Central memory CD8-positive, alpha-beta T cell (primary cell): ENCODE measurements at regions not wholly inside any gene's neighbourhood (a gene's known extent, or its start where the extent isn't known, plus 50 kb on each side); places are given as distances from the start of the nearest gene placed in this dataset.

Experiments used
- ATAC-seq: fragments of 150-1000 bp; cut with Tn5 transposase; replicated peaks from 2 replicates; pipeline ENCODE4 v1.10.0; 2022; ENCODE audit warnings: mild to moderate bottlenecking, moderate FRiP score, moderate number of reproducible peaks; ENCODE audit not compliant: poor library complexity, severe bottlenecking; ENCODE audit errors: extremely low read depth
- DNase-seq, 2 donors: peaks; one replicate each; pipeline ENCODE4 v3.0.0; 2021; ENCODE audit warnings: low spot score in 2 of 2
- H3K27ac Mint-ChIP-seq: one replicate; pipeline ENCODE4 v1.8.0; 2022; ENCODE audit warnings: low read depth, mild to moderate bottlenecking, moderate library complexity, mixed read lengths
- H3K27me3 Mint-ChIP-seq: one replicate; pipeline ENCODE4 v1.8.0; 2022; ENCODE audit warnings: mixed read lengths
- H3K36me3 Mint-ChIP-seq: one replicate; pipeline ENCODE4 v1.8.0; 2022; ENCODE audit warnings: mild to moderate bottlenecking, moderate library complexity, mixed read lengths; ENCODE audit not compliant: insufficient read depth
- H3K4me1 Mint-ChIP-seq: one replicate; pipeline ENCODE4 v1.8.0; 2022; ENCODE audit warnings: mixed read lengths
- H3K4me3 Mint-ChIP-seq: one replicate; pipeline ENCODE4 v1.8.0; 2022; ENCODE audit warnings: mild to moderate bottlenecking, moderate library complexity, mixed read lengths
- H3K9me3 Mint-ChIP-seq: one replicate; pipeline ENCODE4 v1.8.0; 2022; ENCODE audit warnings: mixed read lengths

DNA sequence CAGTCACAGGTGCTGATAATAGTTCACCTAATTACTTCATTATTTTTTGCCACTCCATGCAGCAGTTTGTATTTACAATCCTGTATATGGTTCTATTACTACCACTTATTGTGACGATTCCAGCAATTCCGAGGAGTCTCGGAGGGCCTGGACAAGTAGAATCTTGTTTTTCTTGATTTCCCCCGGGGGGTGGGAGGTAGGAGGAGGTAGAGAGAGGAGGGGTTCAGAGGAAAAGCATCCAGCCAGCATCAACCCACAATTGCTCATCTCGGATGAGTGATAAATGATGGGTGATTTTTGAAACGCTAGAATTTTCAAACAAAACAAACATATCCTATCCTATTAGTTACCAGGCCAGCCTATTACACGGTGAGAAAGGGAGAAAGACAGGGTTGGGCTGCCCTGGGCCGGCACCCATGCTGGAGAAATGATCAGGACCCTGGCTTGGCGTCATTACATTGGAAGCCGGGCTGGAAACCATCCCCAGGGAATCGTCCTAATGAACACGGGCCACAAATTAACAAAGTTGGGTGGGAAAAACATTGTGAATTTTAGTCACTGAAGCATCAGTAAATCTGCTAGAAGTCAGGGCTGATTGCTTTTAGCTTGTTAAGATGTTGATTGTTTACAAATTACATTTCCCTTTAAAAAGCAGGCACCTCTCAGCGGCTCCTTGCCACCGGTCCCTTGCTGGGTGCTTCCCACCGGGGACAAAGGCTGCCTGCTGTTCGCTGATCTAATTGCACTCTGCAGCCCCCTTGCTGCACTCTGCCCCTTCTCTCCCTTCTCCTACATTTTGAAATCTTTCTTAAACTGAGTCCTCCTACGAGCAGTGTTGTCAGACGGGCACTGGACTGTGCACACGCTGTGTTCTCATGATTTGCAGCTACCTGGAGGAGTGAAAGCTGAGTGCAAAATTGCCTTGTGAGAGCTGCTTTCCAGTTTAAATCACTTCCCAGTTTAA is 95.5 kb downstream of the FAM204A start:
- H3K27me3 Mint-ChIP-seq = peaks cover 80% of the 10 kb centered on the region
- DNase-seq (no peak), ATAC-seq (no peak)
- H3K4me1 Mint-ChIP-seq = no peaks in the 10 kb centered on the region
- H3K36me3 Mint-ChIP-seq = no peaks in the 10 kb centered on the region
- H3K27ac Mint-ChIP-seq = no peak overlapping the region
- no peaks in the 10 kb centered on the region for H3K9me3 Mint-ChIP-seq
- no peak overlapping the region for H3K4me3 Mint-ChIP-seq

DNA sequence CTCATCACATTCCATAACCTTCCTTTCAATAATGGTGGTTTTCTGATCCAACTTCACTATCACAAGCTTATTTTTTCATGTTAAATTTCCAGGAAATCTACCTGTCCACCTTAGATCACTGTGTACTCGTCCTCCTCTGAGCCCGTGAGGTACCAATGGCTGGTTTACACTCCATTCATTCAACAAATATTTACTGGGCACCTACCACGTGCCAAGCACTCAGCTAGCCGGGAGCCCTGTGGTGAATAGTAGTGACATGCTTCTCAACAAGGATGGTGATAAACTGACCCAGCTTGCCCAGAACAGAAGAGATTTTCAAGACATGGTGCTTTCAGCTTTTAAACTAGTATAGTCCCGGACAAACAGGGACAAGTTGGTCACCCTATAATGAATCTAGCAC is 98.2 kb downstream of the FAM204A start:
- no peak for DNase-seq
- Mint-ChIP-seq H3K4me1 (no peaks in the 10 kb centered on the region), H3K9me3 (no peaks in the 10 kb centered on the region), H3K27me3 (peaks cover 68% of the 10 kb centered on the region), H3K27ac (no peak overlapping the region), H3K4me3 (no peak overlapping the region), H3K36me3 (no peaks in the 10 kb centered on the region)
- ATAC-seq = no peak

DNA sequence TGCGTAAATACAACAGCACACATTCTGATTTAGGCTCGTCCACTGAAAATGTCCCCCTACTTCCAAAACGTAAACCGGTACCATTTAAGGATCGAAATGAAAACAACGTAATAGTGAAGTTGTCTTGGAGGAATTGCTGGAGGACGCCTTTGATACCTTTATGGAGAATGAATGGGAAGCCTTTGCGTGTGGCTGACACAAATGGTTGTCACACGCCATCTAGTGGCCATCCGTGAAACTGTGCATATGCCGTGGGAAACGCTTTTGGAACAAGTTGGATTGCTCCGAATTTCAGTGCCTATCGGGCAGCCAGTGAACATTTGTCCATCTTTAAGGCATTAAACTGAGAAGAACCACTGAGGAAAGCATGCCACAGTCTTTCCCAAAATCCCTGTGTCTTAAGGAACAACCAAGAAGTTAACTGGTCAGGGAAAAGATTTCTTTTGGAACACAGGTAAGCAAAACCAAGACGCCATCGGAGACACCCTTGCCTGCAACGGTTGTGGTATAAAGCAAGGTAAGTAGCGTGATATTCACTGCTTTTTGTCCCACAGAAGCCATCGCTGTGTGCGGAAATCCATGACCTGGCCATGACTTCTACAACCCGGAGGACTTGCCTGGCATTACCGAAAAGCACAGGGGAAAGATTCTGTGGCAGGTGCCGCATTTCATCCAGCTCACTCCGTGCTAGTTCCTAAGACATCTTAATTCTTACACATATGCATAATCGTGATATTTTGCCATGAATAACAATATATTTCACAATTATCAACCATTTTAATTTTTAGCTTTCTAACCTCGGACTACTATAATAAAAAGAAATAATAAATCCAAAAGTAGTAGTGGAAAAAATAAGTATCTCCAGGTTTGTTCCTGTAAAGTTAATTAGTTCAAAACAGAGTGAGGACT is 100.6 kb downstream of the FAM204A start:
- Mint-ChIP-seq H3K27ac (no peak overlapping the region), H3K4me3 (no peak overlapping the region), H3K27me3 (peaks cover 44% of the 10 kb centered on the region), H3K36me3 (no peaks in the 10 kb centered on the region), H3K4me1 (no peaks in the 10 kb centered on the region), H3K9me3 (no peaks in the 10 kb centered on the region)
- no peak for ATAC-seq
- peak; percentile 25 to 41 for DNase-seq

DNA sequence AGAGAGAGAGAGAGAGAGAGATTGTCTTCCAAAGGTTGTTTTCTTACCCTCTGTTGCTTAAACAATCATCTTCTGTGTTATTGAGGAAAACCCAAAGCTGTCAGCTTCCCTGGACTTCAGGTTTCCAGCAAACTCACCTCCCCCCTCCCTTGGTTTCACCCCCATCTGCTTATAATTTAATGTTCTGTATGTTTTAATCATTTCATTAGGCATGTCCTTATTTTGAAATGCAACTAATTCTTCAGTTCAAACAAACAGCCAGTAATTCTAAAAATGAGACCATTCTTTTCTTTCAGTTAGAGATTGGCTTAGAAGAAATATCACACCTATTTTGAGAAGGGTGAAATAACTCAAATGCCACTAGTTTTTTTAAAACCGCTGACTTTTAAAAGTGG is 102.9 kb downstream of the FAM204A start:
- H3K4me1 Mint-ChIP-seq = no peaks in the 10 kb centered on the region
- DNase-seq = no peak

DNA sequence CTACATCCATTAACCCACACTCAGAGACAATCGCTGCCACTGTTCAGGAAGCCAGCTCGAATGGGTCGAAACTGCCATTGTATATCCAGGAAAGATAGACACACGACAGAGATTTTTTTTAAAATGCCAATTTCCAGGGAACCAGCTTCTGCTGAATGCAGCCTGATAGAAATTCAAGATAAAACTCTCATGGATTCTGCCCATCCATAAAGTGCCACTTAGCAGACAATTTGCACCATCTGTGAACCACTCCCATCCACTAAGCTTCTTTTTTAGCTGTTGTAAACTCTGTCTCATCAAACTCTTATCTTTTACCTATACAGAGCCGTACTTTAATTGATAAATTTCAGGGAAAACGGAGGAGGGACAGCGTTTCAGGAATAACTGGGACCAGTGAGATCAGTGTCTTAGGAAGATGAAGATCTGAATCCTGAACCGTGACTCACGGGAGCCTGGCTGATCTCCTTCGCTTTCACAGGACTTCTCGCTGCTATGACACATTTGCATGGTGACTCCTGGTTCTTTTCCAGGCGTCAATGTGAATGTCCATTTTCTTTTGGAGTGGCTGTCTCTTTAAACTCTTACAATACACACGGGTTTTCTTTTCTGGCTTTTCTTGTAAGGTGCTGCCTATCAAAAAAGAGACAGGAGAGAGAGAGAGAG is 103.4 kb downstream of the FAM204A start:
- Mint-ChIP-seq H3K9me3 (no peaks in the 10 kb centered on the region), H3K36me3 (no peaks in the 10 kb centered on the region), H3K27ac (no peak overlapping the region), H3K4me1 (no peaks in the 10 kb centered on the region), H3K27me3 (peaks cover 20% of the 10 kb centered on the region), H3K4me3 (no peak overlapping the region)
- no peak for ATAC-seq
- no peak for DNase-seq

More for the DNA sequence above, 102.9 kb downstream of the FAM204A start:
- no peaks in the 10 kb centered on the region for H3K9me3 Mint-ChIP-seq
- peaks cover 22% of the 10 kb centered on the region for H3K27me3 Mint-ChIP-seq
- H3K36me3 Mint-ChIP-seq = no peaks in the 10 kb centered on the region
- no peak overlapping the region for H3K4me3 Mint-ChIP-seq
- no peak overlapping the region for H3K27ac Mint-ChIP-seq
- no peak for ATAC-seq

DNA sequence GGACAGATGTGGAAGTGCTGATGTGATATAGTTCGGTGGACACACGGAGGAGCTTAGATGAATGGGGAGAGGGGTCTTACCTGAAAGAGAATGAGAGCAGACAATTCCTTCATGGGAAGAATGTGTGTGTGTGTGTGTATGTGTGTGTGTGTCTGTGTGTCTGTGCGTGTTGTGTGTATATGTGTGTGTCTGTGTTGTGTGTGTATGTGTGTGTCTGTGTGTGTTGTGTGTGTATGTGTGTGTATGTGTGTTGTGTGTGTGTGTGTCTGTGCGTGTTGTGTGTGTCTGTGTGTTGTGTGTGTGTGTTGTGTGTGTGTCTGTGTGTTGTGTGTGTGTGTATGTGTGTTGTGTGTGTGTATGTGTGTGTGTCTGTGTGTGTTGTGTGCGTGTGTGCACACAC is 104.2 kb downstream of the FAM204A start:
- H3K36me3 Mint-ChIP-seq = no peaks in the 10 kb centered on the region
- H3K27me3 Mint-ChIP-seq = peaks cover 21% of the 10 kb centered on the region
- no peak overlapping the region for H3K27ac Mint-ChIP-seq
- no peak overlapping the region for H3K4me3 Mint-ChIP-seq
- ATAC-seq (no peak), DNase-seq (no peak)
- H3K9me3 Mint-ChIP-seq = no peaks in the 10 kb centered on the region
- H3K4me1 Mint-ChIP-seq = no peaks in the 10 kb centered on the region

DNA sequence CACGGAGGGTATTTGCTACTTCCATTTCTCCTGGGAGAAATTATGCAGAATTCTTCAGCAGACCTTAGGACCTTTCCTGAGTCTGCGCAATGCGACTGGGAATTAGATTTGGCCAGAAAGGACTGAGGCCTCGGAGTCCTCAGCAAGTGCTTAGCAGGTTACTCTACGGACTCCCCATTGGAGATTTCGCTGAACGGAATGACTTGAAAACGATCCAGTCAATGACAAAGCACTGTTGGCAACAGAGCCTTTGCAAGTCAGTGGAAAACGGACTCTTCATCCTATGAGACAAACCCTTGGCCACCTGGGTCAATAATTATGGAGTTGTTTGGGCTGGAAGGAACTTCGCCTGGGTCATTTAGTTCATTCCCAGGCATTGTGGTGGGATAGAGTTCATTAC is 107.4 kb downstream of the FAM204A start:
- no peak for DNase-seq
- Mint-ChIP-seq H3K4me1 (no peaks in the 10 kb centered on the region), H3K36me3 (no peaks in the 10 kb centered on the region), H3K27me3 (peaks cover 22% of the 10 kb centered on the region), H3K9me3 (no peaks in the 10 kb centered on the region), H3K27ac (no peak overlapping the region), H3K4me3 (no peak overlapping the region)
- no peak for ATAC-seq

DNA sequence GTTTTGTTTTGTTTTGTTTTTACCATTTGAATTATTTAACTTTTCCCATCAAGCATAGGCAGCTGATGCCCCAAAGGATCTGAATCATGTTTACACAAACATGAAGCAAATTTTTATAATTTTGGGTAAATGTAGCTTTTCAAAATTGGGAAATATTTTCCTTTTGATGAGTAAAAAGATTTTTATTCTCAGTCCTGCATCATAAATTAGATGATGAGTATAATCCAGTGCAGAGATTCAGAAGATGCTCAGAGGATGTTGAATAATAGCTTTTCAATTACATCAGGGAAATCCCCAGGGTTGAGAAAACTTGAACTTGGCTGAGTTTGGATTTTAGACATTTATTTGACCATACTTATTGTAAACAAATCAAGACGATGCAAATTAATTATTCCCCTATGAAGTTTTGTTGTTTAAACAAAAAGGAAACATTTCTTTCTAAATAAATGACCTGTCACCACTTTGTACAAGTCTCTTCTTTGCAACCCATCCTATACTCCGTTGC is 121.7 kb downstream of the FAM204A start:
- no peaks in the 10 kb centered on the region for H3K4me1 Mint-ChIP-seq
- ATAC-seq (no peak), DNase-seq (no peak)
- H3K36me3 Mint-ChIP-seq = no peaks in the 10 kb centered on the region
- H3K9me3 Mint-ChIP-seq = no peaks in the 10 kb centered on the region
- no peak overlapping the region for H3K4me3 Mint-ChIP-seq
- H3K27me3 Mint-ChIP-seq = peaks cover 47% of the 10 kb centered on the region
- H3K27ac Mint-ChIP-seq = no peak overlapping the region

DNA sequence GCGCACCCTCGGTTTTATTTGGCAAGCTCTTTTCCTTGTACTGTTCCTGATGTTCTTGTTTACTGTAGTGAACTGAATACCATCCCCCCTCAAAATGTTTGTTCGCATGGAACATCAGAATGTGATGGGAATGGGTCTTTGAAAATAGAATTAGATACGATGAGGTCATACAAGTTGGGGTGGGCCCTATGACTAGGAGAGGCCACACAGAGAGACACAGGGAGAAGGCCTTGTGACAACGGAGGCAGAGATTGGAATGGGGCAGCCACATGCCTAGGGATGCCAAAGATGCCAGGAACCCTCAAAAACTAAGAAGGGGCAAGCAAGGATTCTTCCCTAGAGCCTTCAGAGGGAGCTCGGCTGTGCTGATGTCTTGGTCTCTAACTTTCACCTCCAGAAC is 123.6 kb downstream of the FAM204A start:
- Mint-ChIP-seq H3K27me3 (peaks cover 40% of the 10 kb centered on the region), H3K4me1 (no peaks in the 10 kb centered on the region), H3K27ac (no peak overlapping the region), H3K36me3 (peaks cover 1% of the 10 kb centered on the region), H3K9me3 (no peaks in the 10 kb centered on the region), H3K4me3 (no peak overlapping the region)
- ATAC-seq (no peak), DNase-seq (no peak)

DNA sequence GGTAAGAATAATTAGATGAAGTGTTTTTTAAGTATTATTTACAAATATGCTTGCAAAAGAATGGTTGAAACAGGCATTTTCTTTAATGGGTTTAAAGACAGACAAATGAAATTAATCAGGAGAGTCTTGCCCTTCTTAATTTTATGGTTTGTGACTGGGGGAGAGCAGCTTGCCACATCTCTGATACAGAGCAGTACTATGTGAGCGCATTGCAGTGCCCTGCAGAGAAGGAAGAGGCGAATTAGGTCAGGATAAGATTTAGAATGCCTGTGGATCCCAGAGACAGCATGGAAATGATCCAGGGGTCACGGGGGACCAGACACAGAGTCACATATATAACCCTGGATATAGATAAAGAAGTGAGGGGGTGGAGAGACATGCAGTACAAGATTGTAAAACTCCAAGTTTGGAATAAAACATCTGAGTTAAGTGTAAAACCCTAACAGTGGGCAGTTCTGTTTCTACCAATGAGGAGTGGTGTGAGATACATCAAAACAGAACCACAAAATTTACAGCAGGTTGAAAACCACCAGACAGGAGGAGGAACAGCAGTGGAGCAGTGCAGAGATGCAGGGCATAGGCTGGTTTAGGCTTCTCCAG is 125.5 kb downstream of the FAM204A start:
- ATAC-seq (no peak), DNase-seq (no peak)
- H3K9me3 Mint-ChIP-seq = no peaks in the 10 kb centered on the region
- peaks cover 36% of the 10 kb centered on the region for H3K27me3 Mint-ChIP-seq
- no peak overlapping the region for H3K27ac Mint-ChIP-seq
- H3K36me3 Mint-ChIP-seq = peaks cover 1% of the 10 kb centered on the region
- no peaks in the 10 kb centered on the region for H3K4me1 Mint-ChIP-seq
- no peak overlapping the region for H3K4me3 Mint-ChIP-seq

DNA sequence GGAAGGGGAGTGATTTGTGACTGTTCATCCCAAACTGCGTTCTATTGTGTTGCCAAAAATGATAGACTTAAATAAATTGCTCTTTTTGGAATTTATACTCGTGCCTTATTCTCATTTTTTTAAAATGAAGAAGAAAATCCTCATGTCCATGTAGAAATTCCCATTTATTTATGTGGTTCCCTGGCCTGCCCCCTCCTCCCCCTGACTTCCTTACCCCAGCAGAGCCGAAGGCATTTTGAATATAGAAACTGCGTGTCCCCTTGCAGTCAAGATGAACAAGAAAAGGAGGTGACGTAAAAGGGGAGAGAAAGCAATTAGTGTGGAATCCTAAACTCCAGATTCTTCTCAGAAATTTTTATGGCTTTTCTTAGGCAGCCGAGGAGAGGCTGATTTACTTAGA is 126.1 kb downstream of the FAM204A start:
- Mint-ChIP-seq H3K27ac (no peak overlapping the region), H3K9me3 (no peaks in the 10 kb centered on the region), H3K4me1 (no peaks in the 10 kb centered on the region), H3K4me3 (no peak overlapping the region), H3K27me3 (peaks cover 29% of the 10 kb centered on the region), H3K36me3 (peaks cover 1% of the 10 kb centered on the region)
- ATAC-seq (no peak), DNase-seq (no peak)

DNA sequence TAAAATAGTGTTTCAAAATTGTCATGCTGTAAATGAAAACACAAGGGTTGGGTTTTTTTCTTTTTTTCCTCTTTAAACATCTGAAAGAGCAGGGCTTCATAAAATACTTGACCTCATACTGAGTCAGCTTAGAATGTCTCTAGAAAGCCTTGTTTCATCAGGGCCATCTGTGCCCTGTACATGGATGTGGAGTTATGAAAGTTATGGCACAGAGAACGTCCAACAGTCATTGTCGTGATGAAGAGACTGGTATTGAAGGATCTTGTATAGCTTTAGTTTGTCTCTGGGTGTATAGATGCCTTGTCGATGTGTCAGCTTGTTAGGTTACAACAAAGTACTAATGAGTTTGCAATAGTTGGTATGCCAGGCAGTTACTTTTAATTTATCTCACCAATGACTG is 127.3 kb downstream of the FAM204A start:
- Mint-ChIP-seq H3K36me3 (peaks cover 1% of the 10 kb centered on the region), H3K4me1 (no peaks in the 10 kb centered on the region), H3K4me3 (no peak overlapping the region), H3K27ac (no peak overlapping the region), H3K27me3 (peaks cover 37% of the 10 kb centered on the region), H3K9me3 (no peaks in the 10 kb centered on the region)
- ATAC-seq (no peak), DNase-seq (no peak)
